GM12891 (cell line): ENCODE measurements at regions not wholly inside any gene's neighbourhood (a gene's known extent, or its start where the extent isn't known, plus 50 kb on each side); places are given as distances from the start of the nearest gene placed in this dataset.

Experiments
- PAX5 ChIP-seq: IDR thresholded peaks from 2 replicates; pipeline ENCODE4 v1.6.1; 2011; ENCODE audit warnings: low read length, moderate library complexity, mild to moderate bottlenecking; ENCODE audit not compliant: insufficient read depth, severe bottlenecking
- POLR2A ChIP-seq: IDR thresholded peaks from 2 replicates; pipeline ENCODE4 v1.6.1; 2011; ENCODE audit warnings: low read depth, low read length, control low read depth
- POLR2AphosphoS5 ChIP-seq: IDR thresholded peaks from 2 replicates; pipeline ENCODE4 v1.6.1; 2011; ENCODE audit warnings: low read depth, low read length, control low read depth
- POU2F2 ChIP-seq: IDR thresholded peaks from 2 replicates; pipeline ENCODE4 v1.6.1; 2011; ENCODE audit warnings: low read depth, mild to moderate bottlenecking, control low read depth, low read length, moderate library complexity
- TAF1 ChIP-seq: IDR thresholded peaks from 2 replicates; pipeline ENCODE4 v1.6.1; 2011; ENCODE audit warnings: low read depth, low read length, control low read depth

- TF ChIP-seq POLR2A (no peak), POU2F2 (no peak), PAX5 (no peak), POLR2AphosphoS5 (no peak), TAF1 (no peak)
Observed at GRCh38 chr3:137835096-137835495, 71.0 kb downstream of the SOX14 start.
